ENCODE measurements at regions not wholly inside any gene's neighbourhood (a gene's known extent, or its start where the extent isn't known, plus 50 kb on each side); places are given as distances from the start of the nearest gene placed in this dataset.

DNA sequence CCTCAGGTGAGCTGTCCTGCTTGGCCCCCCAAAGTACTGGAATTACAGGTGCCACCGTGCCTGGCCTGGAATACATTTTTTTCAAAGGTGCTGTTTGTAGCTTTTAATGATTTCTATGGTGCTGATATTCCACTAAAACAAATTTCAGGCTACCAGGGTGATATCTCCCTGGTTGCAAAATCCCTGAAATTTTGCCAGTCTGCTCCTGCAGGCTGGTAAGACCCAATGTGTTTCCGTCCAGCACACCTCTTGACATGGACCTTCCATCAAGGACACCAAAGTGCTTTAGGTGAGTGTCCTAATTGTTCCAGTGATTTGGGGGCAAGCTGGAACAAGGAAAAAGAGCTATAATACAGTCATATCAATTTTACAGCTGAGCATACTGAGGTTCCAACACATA lies 69.8 kb upstream of the KMT2C start:
- TF ChIP-seq, protein P1, sequence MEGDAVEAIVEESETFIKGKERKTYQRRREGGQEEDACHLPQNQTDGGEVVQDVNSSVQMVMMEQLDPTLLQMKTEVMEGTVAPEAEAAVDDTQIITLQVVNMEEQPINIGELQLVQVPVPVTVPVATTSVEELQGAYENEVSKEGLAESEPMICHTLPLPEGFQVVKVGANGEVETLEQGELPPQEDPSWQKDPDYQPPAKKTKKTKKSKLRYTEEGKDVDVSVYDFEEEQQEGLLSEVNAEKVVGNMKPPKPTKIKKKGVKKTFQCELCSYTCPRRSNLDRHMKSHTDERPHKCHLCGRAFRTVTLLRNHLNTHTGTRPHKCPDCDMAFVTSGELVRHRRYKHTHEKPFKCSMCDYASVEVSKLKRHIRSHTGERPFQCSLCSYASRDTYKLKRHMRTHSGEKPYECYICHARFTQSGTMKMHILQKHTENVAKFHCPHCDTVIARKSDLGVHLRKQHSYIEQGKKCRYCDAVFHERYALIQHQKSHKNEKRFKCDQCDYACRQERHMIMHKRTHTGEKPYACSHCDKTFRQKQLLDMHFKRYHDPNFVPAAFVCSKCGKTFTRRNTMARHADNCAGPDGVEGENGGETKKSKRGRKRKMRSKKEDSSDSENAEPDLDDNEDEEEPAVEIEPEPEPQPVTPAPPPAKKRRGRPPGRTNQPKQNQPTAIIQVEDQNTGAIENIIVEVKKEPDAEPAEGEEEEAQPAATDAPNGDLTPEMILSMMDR (IDR thresholded peaks at IDR 0.05; ENCODE audit: insufficient read depth, low read length) = no peak
- TF ChIP-seq REST (IDR thresholded peaks at IDR 0.05; ENCODE audit: insufficient replicate concordance, low read depth) (no peak), POLR2AphosphoS5 (IDR thresholded peaks at IDR 0.05; ENCODE audit: low read depth) (no peak), GABPA (IDR thresholded peaks at IDR 0.05; ENCODE audit: low read depth) (no peak)
